GM10266 (cell line): ENCODE measurements at regions not wholly inside any gene's neighbourhood (a gene's known extent, or its start where the extent isn't known, plus 50 kb on each side); places are given as distances from the start of the nearest gene placed in this dataset.

Experiments
- DNase-seq: peaks from one replicate; pipeline ENCODE4 v3.0.0; 2012; ENCODE audit errors: extremely low spot score
- TF ChIP-seq, protein P1 (sequence below): IDR thresholded peaks from 2 replicates; pipeline ENCODE4 v1.5.1; 2012; ENCODE audit warnings: mild to moderate bottlenecking, low read depth; ENCODE audit not compliant: control insufficient read depth, insufficient read depth; ENCODE audit errors: missing control alignments

DNA sequence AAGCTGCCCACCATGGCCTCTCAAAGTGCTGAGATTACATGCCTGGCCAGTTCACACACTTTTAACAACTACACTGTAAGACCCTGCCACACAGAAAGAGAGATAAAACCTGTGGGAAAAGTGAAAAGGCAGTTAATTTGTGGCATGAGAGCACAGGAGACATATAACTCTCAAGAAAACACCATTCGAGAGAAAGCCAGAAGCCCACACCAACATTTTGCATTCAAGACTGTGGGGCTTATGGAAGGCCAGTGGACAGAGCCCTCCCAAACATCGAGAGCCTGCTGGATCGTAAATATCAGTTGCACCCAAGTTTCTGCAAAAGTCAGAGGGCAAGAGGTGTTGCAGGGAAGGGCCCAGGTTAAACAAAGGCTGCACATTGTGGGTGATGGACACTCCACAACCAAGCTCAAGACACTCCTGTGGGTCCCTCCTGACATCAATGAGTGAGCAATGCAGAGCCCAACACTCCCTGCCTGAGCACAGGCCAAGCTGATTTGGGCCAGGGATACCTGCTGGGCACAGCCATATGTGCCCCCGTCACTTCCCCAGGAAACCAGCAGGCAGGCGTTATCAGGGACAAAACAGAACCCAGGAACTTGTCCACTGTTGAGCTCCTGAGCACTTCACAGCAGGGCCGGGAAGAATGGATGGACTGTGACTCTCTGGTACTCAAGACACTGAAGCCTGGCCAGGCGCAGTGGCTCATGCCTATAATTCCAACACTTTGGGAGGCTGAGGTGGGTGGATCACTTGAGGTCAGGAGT lies 114.4 kb downstream of the ZFP36L2 start:
- DNase-seq: no peak
- TF ChIP-seq, protein P1, sequence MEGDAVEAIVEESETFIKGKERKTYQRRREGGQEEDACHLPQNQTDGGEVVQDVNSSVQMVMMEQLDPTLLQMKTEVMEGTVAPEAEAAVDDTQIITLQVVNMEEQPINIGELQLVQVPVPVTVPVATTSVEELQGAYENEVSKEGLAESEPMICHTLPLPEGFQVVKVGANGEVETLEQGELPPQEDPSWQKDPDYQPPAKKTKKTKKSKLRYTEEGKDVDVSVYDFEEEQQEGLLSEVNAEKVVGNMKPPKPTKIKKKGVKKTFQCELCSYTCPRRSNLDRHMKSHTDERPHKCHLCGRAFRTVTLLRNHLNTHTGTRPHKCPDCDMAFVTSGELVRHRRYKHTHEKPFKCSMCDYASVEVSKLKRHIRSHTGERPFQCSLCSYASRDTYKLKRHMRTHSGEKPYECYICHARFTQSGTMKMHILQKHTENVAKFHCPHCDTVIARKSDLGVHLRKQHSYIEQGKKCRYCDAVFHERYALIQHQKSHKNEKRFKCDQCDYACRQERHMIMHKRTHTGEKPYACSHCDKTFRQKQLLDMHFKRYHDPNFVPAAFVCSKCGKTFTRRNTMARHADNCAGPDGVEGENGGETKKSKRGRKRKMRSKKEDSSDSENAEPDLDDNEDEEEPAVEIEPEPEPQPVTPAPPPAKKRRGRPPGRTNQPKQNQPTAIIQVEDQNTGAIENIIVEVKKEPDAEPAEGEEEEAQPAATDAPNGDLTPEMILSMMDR: no peak

DNA sequence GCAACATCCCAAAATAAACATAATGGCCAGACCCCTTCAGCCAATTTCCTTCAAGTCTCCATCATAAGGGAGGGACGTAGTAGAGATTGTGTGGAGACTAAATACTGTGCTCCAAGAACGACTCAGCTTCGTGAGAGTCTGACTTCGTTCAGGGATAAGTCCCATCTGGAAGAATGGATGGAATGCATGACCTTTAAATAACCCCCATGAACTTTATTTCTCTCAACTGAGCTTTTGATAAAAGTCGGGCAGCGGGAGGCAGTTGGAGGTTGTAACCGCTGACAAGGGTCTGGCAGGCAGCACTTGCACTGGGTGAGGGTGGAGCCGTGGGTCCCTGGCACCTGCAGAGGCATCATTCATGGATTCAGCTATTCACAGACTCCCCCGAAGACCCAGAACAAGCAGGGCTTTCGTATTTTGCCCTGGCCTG lies 115.9 kb downstream of the ZFP36L2 start:
- no peak for DNase-seq
- TF ChIP-seq, protein P1: no peak

DNA sequence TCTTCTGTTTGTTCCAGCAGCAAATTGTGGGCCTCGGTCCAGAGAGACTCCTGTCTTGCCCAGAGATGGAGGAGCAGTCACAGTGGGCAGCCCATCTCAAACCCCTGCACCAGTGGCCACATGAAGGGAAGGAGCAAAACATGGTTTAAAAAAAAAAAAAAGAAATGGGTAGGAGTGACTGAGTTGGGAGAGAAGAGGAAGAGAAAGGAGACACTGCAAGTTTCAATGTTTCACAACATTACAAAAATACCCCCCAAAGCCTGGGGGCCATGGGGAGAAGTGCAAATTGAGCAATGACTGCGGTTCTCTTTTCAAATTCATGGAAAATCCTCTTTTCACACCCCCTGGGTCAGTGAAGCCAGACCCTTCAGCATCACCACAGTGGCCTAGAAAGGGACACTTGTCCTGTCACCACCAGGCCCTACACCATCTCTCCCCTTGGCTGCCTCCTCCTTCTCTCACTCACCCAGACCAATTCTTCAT lies 117.1 kb downstream of the ZFP36L2 start:
- DNase-seq: no peak
- TF ChIP-seq, protein P1: no peak

DNA sequence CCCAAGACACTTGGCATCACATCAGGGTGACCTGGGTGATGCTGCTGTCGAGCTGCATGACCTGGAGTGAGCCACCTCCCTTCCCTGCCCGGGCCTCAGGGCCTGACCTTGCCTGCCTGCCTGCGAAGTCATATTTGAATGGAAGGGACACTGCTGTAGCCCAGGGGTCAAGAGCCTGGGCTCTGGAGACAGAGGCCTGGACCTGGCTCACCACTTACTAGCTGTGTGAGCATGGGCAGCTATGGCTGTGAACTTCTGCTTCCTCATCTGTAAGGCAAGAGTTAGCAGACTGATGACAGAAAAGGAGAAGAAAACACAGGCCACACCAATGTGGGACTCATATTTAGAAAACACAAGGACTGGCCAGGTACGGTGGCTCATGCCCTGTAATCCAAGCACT lies 118.7 kb downstream of the ZFP36L2 start:
- DNase-seq: no peak
- TF ChIP-seq, protein P1: no peak

DNA sequence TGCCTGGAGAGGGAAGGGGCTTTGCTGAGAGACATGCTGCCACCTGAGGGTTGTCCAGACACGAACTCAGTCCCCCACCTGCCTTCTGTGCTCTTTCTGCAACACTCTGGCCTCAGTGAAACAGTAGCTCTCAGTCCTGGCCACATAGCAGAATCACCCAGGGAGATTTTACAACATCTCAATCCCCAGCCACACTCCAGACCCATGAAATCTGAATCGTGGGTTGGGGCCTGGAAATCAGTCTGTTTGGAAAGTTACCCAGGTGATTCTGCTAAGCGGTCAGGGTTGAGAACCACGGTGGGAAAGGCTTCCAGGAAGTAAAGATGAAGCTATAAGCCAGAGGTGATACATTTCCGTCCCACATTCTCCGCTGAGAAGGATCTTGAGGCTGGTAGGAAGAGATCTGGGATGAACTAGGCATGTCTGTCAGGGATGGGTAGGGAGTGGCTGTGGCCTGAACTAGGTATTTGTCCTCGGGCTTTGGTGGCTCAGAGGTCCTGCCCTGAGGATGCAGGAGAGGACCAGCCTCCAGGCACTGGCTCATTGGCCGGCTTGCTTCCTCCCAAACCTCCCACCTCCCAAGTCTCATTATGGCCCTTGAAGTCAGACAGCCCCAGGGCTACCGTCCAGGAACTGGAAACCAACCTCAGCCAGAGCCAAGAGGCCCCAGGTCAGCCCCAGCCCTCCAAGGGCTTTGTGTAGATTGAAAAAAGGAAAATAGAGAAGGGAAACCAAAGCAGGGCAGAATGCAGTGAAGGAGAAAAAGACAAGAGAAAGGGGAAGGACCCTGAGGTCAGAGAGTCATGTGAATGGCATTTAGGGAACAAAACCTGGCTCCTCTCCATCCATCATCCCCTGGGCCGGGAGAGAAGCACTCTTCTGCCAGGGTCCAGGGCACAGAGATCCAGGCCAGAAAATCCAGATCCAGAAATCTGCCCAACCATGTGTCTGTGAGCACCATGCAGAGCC lies 119.6 kb downstream of the ZFP36L2 start:
- DNase-seq: no peak
- TF ChIP-seq, protein P1: no peak

DNA sequence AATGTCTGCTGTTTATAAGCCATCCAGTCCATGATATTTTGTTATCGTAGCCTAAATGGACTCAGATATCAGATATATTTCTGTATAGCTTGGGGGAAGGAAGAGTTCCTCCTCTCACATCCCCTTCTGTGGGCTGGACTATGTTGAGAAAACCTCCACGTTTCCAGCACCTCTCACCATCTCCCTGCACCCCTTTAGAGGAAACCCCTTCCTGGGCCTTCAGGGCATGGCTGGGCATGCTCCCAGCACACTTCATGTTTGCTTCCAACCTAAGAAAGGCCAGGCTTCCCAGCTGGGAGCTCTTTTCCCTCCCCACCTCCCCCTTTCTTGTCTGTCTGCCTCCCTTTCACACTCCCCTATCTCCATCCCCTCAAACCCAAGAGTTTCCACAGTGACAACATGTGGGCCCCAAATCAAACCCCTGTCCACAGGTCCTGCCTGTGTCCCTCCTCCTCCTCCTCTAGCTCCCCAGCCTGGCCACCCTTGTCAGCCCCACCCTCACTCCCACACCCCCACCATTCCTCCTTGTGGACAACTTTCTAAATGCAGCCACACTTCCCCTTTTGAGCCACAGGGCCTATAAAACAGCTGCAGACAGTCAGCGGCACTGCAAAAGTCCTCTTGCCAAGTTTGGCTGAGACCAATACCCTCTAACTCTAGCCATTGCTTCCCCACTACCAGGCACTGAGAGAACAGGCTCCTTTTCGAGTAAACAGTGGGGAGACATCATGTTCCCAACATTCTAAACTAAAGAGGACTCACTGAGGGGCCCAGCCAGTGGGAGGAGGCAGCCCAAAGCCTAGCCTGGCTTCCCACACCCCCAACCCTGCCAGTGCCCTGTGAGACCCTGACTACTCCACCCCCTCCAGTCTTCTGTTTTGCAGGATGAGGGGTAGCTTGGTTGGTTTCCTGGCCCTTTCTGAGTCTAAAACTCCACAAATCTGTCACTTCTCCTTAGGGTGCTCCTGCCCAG lies 120.5 kb downstream of the ZFP36L2 start:
- DNase-seq: peak; percentile 72
- TF ChIP-seq, protein P1: peak; percentile 6
